GM19438 (cell line): ENCODE measurements at regions not wholly inside any gene's neighbourhood (a gene's known extent, or its start where the extent isn't known, plus 50 kb on each side); places are given as distances from the start of the nearest gene placed in this dataset.

Experiments used
- ATAC-seq: cut with Tn5 transposase; IDR thresholded peaks from one replicate; pipeline ENCODE4 v1.9.1; 2021; ENCODE audit warnings: low read depth; ENCODE audit not compliant: unreplicated experiment

DNA sequence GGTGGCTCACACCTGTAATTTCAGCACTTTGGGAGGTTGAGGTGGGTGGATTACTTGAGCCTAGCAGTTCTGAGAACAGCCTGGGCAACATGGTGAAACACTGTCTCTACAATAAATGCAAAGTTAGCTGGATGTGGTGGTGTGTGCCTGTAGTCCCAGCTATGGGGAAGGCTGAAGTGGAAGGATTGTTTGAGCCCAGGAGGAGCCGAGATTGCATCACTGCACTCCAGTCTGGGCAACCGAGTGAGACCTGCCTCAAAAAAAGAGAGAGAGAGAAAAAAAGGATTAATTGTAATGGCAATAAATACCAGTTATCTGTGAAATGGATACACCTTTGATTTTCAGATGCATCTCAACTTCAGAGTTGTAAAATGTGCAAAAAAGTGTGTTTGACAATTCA, 58.8 kb downstream of the SPRY1 start:
- ATAC-seq: no peak

DNA sequence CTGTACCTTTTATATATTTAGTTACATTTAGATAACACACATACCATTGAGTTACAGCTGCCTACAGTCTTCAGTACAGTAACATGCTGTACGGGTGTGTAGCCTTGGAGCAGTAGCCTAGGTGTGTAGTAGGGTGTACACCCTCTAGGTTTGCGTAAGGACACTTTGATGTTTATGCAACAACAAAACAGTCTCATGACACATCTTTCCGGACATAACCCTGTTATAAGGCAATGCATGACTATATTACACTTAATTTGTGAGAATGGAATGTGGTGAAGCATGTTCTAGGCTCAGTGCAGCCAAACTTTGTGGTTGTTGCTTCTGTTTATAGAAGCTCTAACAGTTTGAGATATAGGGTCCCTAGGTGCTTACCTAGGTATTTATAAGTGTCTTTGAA, 65.4 kb downstream of the SPRY1 start:
- no peak for ATAC-seq

DNA sequence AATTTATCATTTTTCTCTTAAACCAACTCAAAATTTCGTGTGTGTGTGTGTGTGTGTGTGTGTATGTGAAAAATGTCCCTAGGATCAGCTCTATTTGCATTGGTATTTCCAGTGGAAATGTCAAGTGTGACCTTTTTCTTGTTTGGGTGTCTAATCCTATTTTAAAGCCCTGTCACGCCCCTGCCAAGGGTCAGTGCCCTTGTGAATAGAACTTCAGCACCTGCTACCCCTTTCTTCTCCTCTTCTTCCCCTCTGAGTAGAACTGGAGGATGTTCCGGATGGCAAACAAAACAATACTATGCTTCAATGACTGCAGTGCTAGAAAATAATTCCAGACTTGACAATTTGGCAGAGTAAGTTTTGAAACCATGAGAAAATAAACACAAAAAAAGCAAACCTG, 67.3 kb downstream of the SPRY1 start:
- no peak for ATAC-seq

DNA sequence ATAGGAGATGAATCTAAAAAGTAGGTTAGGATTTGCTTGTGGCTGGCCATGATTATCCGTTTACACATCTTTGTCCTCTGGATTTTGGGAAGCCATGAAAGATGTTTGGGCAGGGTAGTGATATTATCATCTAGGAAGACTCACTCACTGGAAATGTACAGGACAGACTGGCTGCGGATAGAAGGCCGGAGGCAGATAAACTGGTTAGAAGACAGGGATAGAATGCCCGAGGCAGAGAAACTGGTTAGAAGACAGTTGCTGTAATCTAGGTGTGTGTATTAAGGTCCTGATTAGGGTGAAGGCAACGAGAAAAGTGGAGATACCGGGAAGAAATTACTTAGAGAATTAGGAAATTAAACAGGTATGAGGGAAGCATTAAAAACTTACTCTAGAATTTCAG, 68.8 kb downstream of the SPRY1 start:
- no peak for ATAC-seq

DNA sequence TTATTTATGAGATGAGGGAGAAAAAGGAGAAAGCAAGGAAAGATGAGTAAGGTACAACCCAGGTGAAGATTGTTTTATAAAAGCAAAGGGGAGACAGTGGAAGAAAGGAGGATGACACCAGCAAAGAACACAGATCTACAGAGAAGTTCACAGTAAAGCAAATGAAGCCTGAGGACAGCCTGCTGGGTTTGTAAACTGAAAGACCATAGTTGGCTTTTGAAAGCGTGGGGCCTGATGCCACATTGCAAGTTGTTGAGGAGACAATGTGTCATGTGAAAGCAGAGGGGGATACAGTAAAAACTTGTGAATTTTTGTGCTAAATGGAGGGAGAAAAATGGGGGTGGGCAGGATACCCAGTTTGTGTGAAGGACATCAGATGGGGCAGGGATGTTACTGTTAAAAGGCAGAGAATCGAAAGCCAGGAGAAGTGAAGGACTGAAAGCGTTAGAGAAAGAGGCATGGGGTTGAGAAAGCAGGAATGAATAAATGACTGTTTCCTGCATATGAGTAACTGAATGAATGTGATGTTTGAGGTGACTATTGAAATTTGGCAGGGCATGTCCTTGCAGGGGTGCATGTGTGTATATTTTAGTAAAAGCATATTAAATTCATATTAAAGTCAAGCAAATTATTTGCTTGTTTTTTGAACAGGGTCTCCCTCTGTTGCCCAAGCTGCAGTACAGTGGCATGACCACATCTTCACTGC, 69.6 kb downstream of the SPRY1 start:
- no peak for ATAC-seq

DNA sequence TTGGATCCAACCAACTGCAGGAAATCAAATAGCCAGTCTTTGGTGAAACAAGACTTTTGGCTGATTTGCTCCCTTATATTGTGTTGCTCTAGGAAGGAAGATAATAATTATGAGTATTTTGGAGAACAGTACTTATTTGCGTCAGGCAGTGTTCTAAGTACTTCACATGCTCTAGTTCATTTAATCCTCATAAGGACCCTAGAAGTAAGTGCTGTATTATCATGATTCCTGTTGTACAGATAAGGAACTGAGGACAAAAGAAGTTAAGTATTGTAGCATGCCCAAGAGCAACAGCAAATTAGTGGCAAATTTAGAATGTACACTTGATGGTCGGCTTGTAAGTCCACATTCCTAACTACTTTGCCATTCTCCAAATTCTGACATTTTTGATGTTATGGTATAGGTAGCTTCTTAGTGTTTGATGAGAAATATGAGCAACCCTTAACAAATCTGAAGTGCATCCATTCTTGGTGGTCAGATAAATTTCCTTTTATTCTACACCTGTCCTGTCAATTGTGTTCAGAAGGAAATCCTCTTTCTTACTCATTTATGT, 72.0 kb downstream of the SPRY1 start:
- ATAC-seq: no peak

DNA sequence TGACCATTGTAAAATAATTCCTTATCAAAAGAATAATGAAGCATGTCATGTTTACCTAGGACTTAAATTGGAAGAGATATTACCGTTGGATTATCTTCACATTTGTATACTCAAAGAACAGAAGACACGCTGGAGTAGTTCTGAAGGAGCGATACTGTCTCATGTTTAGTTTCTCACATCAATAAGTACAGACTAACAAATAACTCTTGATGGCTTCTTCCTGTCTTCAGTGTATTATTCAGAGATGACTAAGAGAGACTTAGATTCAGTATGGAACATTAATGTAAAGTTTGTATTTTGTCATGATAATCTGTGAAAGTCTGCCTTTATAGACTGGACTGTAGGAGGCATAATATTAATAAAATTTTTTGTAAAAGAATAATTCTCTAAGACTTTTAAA, 72.7 kb downstream of the SPRY1 start:
- ATAC-seq: no peak

DNA sequence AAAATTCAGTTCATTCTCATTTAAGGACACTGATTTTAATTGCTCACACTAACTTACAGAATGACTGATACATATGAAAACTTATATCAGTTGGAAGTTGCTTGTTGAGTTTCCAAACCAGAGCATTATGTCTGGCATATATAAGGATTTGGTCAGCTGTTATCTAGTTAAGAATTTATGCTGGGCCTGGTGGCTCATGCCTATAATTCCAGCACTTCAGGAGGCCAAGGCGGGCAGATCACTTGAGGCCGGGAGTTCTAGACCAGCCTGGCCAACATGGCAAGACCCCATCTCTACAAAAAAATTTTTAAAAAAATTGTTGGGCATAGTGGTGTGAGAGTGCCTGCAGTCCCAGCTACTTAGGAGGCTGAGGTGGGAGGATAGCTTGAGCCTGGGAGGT, 73.1 kb downstream of the SPRY1 start:
- ATAC-seq: no peak

DNA sequence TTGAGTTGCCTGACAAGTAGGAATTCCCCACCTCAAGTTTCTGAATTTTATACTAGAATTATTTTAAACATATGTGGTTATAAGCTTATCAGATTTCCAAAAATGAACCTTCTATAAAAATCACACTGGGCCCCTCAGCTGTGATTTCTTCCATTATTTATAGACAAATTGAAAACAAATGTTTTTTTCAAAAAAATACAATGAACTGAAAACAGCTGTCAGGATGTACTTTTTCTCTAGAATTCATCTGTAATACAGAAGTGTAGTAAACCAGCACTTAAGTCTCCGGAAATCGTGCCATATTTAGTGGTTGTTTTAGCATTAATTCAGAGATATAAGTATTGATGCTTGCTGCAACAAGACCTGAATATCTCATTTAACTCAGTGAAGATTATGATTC, 74.0 kb downstream of the SPRY1 start:
- no peak for ATAC-seq

DNA sequence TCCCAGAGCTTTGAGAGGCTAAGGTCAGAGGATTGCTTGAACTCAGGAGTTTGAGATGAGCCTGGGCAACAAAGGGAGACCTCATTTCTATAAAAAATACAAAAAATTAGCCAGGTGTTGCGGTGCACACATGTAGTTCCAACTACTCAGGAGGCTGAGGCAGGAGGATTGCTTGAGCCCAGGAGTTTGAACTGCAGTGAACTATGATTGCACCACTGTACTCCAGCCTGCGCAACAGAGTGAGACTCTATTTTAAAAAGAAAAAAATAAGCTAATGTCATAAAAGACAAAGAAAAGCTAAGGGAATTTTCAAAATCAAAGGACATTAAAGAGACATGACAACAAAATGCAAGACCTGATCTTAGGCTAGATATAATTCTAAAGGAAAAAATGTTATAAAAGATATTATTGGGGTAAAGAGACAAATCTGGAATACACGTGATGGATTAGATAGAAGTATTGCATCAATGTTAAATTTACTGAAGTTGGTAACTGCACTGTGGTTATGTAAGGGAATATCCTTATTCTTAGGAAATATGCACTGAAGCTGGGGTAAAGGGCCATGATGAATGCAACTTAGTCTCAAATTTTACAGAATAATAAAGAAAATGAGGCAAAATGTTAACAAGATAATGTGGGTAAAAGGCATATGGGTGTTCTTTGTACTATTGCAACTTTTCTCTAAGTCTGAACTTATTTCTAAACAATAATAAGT, 75.2 kb downstream of the SPRY1 start:
- ATAC-seq: no peak

DNA sequence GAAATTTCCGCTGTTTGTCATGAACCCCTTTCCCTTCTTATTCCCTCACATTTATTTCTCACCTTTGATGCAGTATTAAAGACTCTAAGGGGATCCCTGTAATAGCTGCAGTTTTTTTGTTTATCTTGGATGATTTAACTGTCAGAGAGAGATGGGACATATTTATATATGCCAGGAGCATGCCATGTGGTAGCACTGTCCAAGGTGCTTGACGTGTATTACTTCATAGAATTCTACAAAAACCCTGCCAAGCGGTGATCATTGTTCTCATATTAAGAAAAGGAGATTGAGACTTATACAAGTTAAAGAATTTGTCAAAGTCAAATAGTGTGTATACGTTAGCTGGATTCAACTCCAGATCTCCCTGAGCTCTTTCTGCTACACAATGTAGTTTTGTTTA, 78.2 kb downstream of the SPRY1 start:
- ATAC-seq: no peak

DNA sequence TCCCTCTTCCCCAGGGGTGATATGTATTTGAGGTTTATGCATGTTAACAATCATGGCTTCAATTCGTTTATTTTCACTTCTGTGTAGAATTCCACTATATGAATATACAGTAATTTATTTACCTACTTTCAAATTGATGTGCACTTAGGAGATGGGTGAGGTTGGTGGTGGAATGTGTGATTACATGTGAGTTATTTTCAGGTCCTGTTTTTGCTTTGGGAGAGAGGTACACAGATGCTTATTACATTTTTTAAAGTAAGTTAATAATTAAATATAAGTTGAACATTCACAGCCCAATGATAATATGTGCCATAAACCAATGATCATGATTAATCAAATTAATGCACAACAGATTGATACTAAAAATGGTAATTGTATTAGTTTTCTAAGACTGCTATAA, 79.5 kb downstream of the SPRY1 start:
- ATAC-seq: no peak

DNA sequence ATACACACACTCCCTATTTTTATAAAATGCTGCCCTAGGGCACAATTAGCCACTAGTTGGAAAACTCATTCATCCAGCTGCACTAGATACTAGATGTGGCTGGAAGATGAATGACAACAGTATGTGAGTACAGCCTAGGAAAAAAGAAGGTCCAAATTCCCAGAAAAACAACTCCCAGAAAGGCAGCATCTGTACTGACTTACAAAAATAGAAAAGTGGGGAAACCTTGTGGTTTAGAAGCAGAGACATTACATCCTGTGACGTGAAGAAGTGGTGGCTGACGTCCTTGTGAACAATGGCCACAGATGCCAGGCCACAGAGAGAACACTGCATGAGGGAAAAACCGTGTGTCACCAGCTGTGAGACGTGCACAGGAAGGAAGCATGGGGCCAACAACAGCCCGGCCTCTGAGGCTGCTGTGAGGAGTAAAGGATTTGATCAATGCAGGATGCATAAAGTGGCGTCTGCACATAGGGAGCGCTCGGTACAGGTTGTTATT, 81.2 kb downstream of the SPRY1 start:
- ATAC-seq: no peak

DNA sequence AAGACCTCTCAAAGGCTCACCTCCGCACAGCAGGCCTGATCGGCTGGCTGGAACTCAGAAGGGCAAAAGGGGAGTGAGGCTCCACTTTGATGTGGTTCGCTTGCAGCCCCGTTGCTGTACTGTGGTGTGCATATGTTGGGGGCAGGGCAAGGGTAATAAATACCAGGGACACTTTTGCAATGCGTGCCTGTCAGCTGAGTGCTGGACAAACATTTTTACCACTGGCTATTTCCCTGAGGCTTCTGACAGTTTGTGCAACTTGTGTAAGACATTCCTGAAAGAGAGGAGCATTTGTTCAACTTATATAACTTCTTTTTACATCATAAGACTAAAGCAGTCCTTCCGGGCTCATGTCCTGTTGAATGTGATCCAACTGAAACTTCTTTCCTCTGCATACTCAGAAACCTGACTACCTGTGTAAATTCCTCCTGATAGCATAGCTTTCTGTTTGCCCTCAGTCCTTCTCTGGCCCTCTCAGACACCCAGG, 82.3 kb downstream of the SPRY1 start:
- ATAC-seq: no peak

DNA sequence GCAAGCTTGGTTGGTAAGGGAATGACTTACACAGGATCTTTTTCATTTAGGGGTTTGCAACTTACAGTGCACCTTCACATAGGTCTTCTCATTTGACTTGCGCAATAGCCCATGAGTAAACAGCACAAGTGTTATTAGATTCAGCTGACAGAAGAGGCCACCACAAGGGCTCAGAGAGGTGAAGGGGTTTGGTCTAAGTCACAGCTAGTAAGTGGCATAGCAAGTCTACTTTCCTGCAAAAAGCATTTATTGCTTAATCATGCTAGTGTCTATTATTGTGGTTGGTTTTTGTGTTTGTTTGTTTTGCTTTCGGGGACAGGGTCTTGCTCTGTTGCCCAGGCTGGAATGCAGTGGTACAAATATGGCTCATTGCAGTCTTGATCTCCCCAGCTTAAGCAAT, 83.3 kb downstream of the SPRY1 start:
- ATAC-seq: no peak

DNA sequence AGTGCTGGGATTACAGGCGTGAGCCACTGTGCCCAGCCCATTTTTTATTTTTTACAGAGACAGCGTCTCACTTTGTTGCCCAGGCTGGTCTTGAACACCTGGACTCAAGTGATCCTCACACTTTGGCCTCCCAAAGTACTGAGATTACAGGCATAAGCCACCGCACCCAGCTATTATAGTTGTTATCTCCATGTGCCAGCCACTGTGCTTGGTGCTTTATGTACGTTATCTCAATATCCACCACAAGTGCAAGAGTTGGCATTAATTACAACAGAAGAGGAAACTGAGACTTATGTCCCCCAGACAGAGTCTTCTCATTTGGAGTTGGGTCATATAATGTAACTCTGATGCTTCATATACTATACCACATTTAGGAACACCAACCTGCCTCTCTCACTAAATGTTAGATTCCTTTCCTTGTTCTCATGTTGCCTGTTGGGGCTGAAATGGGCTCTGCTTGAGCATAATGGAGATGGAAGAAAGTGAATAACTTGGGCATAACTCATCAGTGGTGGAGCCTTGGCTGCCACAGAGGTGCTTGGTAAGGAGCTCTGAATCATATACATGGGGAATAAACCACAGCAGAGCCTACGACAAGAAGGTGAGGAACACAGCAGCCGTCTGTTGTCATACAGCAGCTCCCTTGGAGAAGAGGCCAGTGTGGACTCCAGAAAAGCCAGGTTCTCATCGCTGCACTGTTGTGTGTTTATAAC, 84.3 kb downstream of the SPRY1 start:
- no peak for ATAC-seq

DNA sequence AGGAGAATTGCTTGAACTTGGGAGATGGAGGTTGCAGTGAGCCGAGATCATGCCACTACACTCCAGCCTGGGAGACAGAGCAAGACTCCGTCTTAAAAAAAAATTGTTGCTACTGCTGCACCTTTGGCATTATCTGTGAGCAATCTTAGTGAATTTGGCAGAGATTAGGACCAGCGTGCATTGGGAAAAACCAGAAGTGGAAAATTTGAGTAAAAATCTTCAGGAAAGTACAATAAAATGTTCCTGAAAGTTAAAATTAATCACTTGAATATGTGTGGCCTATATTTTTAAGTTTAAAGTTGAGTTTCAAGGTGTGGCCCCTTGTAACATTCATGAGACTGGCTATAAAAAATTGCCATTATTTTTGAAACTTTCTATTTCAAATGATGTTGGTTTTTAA, 85.1 kb downstream of the SPRY1 start:
- no peak for ATAC-seq

DNA sequence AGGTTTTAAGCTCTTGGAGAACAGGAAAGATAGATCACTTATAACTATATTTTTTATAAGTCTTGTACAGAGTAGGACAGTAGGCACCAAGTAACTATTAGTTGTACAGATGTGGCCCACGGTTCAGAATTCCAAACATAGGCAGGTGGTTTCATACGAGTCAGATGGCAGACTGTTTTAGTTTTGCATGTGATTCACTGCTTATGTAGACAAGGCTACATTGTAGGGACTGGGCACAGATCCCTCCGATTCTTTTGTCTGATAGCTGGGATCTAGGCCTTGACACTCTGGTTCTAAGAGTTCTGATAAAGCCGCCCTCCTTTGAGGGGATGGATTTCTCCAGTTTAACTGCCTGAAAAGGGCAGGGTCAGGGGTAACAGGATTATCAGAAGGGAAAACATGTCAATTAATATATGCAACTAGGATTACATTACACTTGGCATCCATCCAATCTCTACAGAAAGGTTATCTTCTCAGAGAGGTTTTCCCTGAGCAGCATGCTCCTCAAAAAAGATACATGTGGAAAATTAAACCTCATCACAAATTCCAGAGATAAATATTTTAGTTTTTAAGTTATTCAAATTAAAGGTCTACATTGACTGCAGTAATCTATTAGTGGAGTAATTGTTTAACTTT, 87.8 kb downstream of the SPRY1 start:
- no peak for ATAC-seq

DNA sequence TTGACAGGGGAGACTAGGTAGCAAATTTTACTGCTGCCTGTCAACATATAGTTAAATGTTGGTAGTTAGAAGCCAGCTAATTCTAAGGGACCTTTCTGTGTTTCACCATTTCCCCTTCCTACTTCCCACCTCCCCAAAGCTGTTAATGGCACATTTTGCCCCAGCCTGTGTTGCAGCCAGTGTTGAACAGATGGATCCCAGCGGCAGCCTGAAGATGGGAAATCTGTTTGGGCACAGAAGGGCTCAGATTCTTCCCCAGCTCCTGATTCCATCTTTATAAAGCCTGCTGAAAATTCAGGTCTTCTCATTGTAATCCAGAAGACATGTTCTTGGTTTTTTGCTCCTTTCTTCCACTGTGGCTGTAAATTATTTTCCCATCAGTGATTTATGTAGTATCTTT, 89.0 kb downstream of the SPRY1 start:
- ATAC-seq: no peak

DNA sequence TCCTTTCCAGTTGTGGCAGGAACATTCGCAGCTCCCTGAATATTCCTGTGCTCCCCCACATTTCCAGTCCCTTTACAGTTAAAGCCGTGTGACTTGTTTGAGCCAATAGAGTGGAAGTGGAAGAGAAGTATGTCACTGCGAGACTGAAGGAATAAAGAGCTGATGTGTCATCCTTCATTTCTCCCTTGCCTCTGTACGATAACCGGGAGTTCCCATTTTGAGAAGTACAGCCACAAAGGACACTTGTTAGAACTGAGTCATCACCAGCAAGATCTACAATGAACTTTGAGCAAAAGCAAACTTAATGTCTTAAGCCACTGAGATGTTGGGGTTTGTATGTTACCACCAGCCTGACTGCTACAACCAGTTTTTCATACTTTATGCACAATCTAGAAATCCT, 92.3 kb downstream of the SPRY1 start:
- ATAC-seq: no peak

DNA sequence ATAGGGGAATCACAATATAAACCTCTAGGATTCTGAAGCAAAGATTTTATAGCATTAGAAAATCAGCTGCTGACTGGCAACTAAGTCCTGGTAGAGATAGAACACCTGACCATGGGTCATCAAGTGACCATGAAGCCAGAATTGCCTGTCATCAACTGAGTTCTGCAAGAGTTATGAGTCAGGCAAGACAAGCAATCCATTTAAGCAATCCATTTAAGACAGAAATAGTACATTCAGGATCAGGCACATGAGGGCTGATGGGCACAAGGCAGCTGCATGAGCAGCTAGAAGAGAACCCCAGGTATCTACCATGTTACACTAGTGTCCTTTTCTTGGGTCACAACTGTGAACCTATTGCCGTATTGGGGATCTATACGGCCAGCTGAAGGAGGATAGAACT, 98.9 kb downstream of the SPRY1 start:
- ATAC-seq: no peak
